H1 (cell line): ENCODE measurements at regions not wholly inside any gene's neighbourhood (a gene's known extent, or its start where the extent isn't known, plus 50 kb on each side); places are given as distances from the start of the nearest gene placed in this dataset.

Source experiments
- CTCF ChIA-PET: fragments of 300-600 bp; sonication (Branson Sonifier 250); formaldehyde crosslinking; loops from one replicate; lab custom pipeline; 2021; ENCODE audit not compliant: partially characterized antibody; lab: Charles Lee
- POLR2A ChIA-PET: fragments of 300-600 bp; sonication (Branson Sonifier 250); formaldehyde crosslinking; loops from one replicate; lab custom pipeline; 2021; ENCODE audit warnings: inconsistent platforms; ENCODE audit not compliant: partially characterized antibody; lab: Charles Lee
- DNase-seq, 2 experiments: peaks; one replicate each; pipeline versions ENCODE4 v3.0.0 to v3.0.0-alpha.2; 2010 to 2022; ENCODE audit warnings: low spot score in 2 of 2, low read depth in 1 of 2, mixed read lengths in 1 of 2
- FAIRE-seq: peaks from 2 replicates; lab custom pipeline; 2011; peaks lifted over from hg19 to GRCh38; lab: Jason Lieb, UNC
- H2AFZ ChIP-seq: 2 replicates; pipeline ENCODE4 v1.8.1; 2012; ENCODE audit warnings: low read length, inconsistent platforms
- H2AK5ac ChIP-seq: 2 replicates; pipeline ENCODE4 v1.6.1; 2013; ENCODE audit warnings: low read depth, low read length
- H2BK120ac ChIP-seq: replicated peaks from 2 replicates; pipeline ENCODE3; 2013; ENCODE audit warnings: low read depth, low read length, inconsistent platforms
- H2BK12ac ChIP-seq: 2 replicates; pipeline ENCODE4 v1.6.1; 2013; ENCODE audit warnings: low read depth, low read length
- H2BK15ac ChIP-seq: 2 replicates; pipeline ENCODE4 v1.6.1; 2013; ENCODE audit warnings: low read length
- H2BK20ac ChIP-seq: 2 replicates; pipeline ENCODE4 v1.6.1; 2013; ENCODE audit warnings: low read length
- H2BK5ac ChIP-seq: 2 replicates; pipeline ENCODE4 v1.6.1; 2013; ENCODE audit warnings: low read depth, low read length
- H3K14ac ChIP-seq: 2 replicates; pipeline ENCODE4 v1.6.1; 2013; ENCODE audit warnings: inconsistent platforms; ENCODE audit not compliant: insufficient read length
- H3K18ac ChIP-seq: 2 replicates; pipeline ENCODE4 v1.6.1; 2013; ENCODE audit warnings: low read length; ENCODE audit errors: extremely low read depth
- H3K23ac ChIP-seq: 2 replicates; pipeline ENCODE4 v1.6.1; 2013; ENCODE audit warnings: inconsistent platforms; ENCODE audit not compliant: insufficient read length
- H3K23me2 ChIP-seq: 2 replicates; pipeline ENCODE4 v1.6.1; 2013; ENCODE audit warnings: low read depth, low read length
- H3K27ac ChIP-seq: 2 replicates; pipeline ENCODE4 v1.6.1; 2011; ENCODE audit warnings: low read depth, low read length, inconsistent platforms
- H3K27me3 ChIP-seq, 4 experiments: replicated peaks in 1 of 4; 1 replicate in 1 of 4; 2 replicates in 3 of 4; pipeline versions ENCODE4 v1.6.1 to v1.8.1; 2011 to 2013; ENCODE audit warnings: low read length in 3 of 4, mild to moderate bottlenecking in 3 of 4, inconsistent platforms in 2 of 4, mixed read lengths in 2 of 4, moderate library complexity in 1 of 4; ENCODE audit not compliant: control insufficient read depth in 3 of 4, insufficient read depth in 3 of 4; ENCODE audit errors: extremely low read depth in 1 of 4
- H3K36me3 ChIP-seq, 4 experiments: 2 replicates each; pipeline versions ENCODE4 v1.6.1 to v1.8.1; 2011 to 2013; ENCODE audit warnings: mild to moderate bottlenecking in 4 of 4, low read length in 3 of 4, moderate library complexity in 2 of 4, control low read depth in 1 of 4, inconsistent platforms in 1 of 4; ENCODE audit not compliant: insufficient read depth in 4 of 4, control insufficient read depth in 2 of 4
- H3K4ac ChIP-seq: replicated peaks from 2 replicates; pipeline ENCODE3; 2013; ENCODE audit warnings: low read length, low read depth, mixed read lengths, inconsistent platforms; ENCODE audit not compliant: insufficient read length
- H3K4me1 ChIP-seq, 4 experiments: replicated peaks in 1 of 4; 1 replicate in 1 of 4; 2 replicates in 3 of 4; pipeline versions ENCODE4 v1.6.1 to v1.8.1; 2011 to 2013; ENCODE audit warnings: low read length in 3 of 4, inconsistent platforms in 2 of 4, mixed read lengths in 1 of 4; ENCODE audit not compliant: insufficient read depth in 4 of 4, control insufficient read depth in 3 of 4
- H3K4me2 ChIP-seq, 2 experiments: 2 replicates each; pipeline versions ENCODE4 v1.6.1 to v1.8.1; 2011 to 2013; ENCODE audit warnings: low read depth in 2 of 2, low read length in 2 of 2, control low read depth in 1 of 2, inconsistent platforms in 1 of 2, mild to moderate bottlenecking in 1 of 2; ENCODE audit not compliant: insufficient read depth in 1 of 2
- H3K4me3 ChIP-seq, 4 experiments: fragments of 200-600, 300-600 bp in 1 of 4; sonication (generic), shearing (Covaris generic), sonication (Bioruptor Twin) in 1 of 4; 2 replicates each; pipeline versions ENCODE4 v1.5.1 to v1.8.1; 2011 to 2016; ENCODE audit warnings: low read length in 4 of 4, low read depth in 3 of 4, control low read depth in 2 of 4, inconsistent platforms in 2 of 4, mild to moderate bottlenecking in 2 of 4, mixed read lengths in 1 of 4, moderate library complexity in 1 of 4; ENCODE audit not compliant: insufficient read depth in 2 of 4; ENCODE audit errors: extremely low read depth in 1 of 4
- H3K56ac ChIP-seq: replicated peaks from 2 replicates; pipeline ENCODE3; 2013; ENCODE audit warnings: low read depth, mild to moderate bottlenecking, mixed read lengths, low read length, inconsistent platforms; ENCODE audit not compliant: insufficient read length
- H3K79me1 ChIP-seq: 2 replicates; pipeline ENCODE4 v1.6.1; 2013; ENCODE audit warnings: low read depth, low read length, control low read depth
- H3K79me2 ChIP-seq, 2 experiments: 2 replicates each; pipeline versions ENCODE4 v1.6.1 to v1.8.1; 2012 to 2013; ENCODE audit warnings: low read length in 2 of 2, mild to moderate bottlenecking in 2 of 2, inconsistent platforms in 1 of 2; ENCODE audit not compliant: insufficient read depth in 2 of 2, control insufficient read depth in 1 of 2
- H3K9ac ChIP-seq, 4 experiments: replicated peaks in 1 of 4; 1 replicate in 1 of 4; 2 replicates in 3 of 4; pipeline versions ENCODE4 v1.6.1 to v1.8.1; 2011 to 2013; ENCODE audit warnings: low read depth in 3 of 4, low read length in 3 of 4, control low read depth in 2 of 4, mild to moderate bottlenecking in 2 of 4, moderate library complexity in 2 of 4, inconsistent platforms in 1 of 4; ENCODE audit errors: extremely low read depth in 1 of 4
- H3K9me3 ChIP-seq, 2 experiments: 2 replicates each; pipeline versions ENCODE4 v1.6.1 to v1.8.1; 2012 to 2013; ENCODE audit warnings: mild to moderate bottlenecking in 2 of 2, moderate library complexity in 2 of 2, control low read depth in 1 of 2, inconsistent platforms in 1 of 2, low read depth in 1 of 2, low read length in 1 of 2, mixed read lengths in 1 of 2; ENCODE audit not compliant: insufficient read depth in 2 of 2
- H4K20me1 ChIP-seq, 2 experiments: replicated peaks in 1 of 2; 2 replicates each; pipeline versions ENCODE3 to v1.8.1; 2011 to 2013; ENCODE audit warnings: inconsistent platforms in 2 of 2, low read length in 2 of 2, mild to moderate bottlenecking in 1 of 2; ENCODE audit not compliant: insufficient read depth in 2 of 2, control insufficient read depth in 1 of 2
- H4K5ac ChIP-seq: 2 replicates; pipeline ENCODE4 v1.6.1; 2013; ENCODE audit warnings: low read length, low read depth, mixed read lengths, inconsistent platforms; ENCODE audit not compliant: insufficient read length
- H4K8ac ChIP-seq: 2 replicates; pipeline ENCODE4 v1.8.0; 2013; ENCODE audit warnings: mild to moderate bottlenecking, moderate library complexity, low read length, inconsistent platforms; ENCODE audit not compliant: insufficient read depth; ENCODE audit errors: extremely low read depth
- H4K91ac ChIP-seq: replicated peaks from 2 replicates; pipeline ENCODE3; 2013; ENCODE audit warnings: low read length, mixed read lengths, inconsistent platforms; ENCODE audit not compliant: insufficient read length
- BRCA1 ChIP-seq: IDR thresholded peaks from 2 replicates; pipeline ENCODE4 v1.6.1; 2012; ENCODE audit warnings: low read depth, low read length, improper control_type of control experiment
- CBX5 ChIP-seq: fragments of 300-800, 300-1000 bp; sonication (generic); IDR thresholded peaks from 2 replicates; pipeline ENCODE4 v1.7.1; 2016; ENCODE audit warnings: antibody characterized with exemption, low read length, low read depth
- CBX8 ChIP-seq: fragments of 300-800, 300-1000 bp; sonication (generic); IDR thresholded peaks from 2 replicates; pipeline ENCODE4 v1.7.1; 2016; ENCODE audit warnings: low read depth, low read length, borderline replicate concordance
- KDM1A ChIP-seq: fragments of 200-600, 300-600 bp; sonication (generic); IDR thresholded peaks from 2 replicates; pipeline ENCODE4 v1.7.1; 2016; ENCODE audit warnings: mild to moderate bottlenecking, low read length, borderline replicate concordance
- KDM5A ChIP-seq: fragments of 200-600 bp; IDR thresholded peaks from 2 replicates; pipeline ENCODE4 v1.7.1; 2012; ENCODE audit warnings: mild to moderate bottlenecking, low read length, inconsistent platforms, mixed read lengths
- NRF1 ChIP-seq: IDR thresholded peaks from 2 replicates; pipeline ENCODE4 v1.6.1; 2011; ENCODE audit warnings: mild to moderate bottlenecking, low read depth, low read length, improper control_type of control experiment
- SIX5 ChIP-seq: IDR thresholded peaks from 2 replicates; pipeline ENCODE4 v1.6.1; 2011; ENCODE audit warnings: mild to moderate bottlenecking, low read depth, low read length
- TCF12 ChIP-seq: IDR thresholded peaks from 2 replicates; pipeline ENCODE4 v1.6.1; 2011; ENCODE audit warnings: low read depth, mild to moderate bottlenecking, low read length
- TF ChIP-seq, protein P1 (sequence below): IDR thresholded peaks from 2 replicates; pipeline ENCODE4 v1.6.1; 2012; ENCODE audit warnings: inconsistent platforms
- TF ChIP-seq, protein P2 (sequence below): IDR thresholded peaks from 2 replicates; pipeline ENCODE4 v1.6.1; 2012; ENCODE audit warnings: inconsistent platforms

DNA sequence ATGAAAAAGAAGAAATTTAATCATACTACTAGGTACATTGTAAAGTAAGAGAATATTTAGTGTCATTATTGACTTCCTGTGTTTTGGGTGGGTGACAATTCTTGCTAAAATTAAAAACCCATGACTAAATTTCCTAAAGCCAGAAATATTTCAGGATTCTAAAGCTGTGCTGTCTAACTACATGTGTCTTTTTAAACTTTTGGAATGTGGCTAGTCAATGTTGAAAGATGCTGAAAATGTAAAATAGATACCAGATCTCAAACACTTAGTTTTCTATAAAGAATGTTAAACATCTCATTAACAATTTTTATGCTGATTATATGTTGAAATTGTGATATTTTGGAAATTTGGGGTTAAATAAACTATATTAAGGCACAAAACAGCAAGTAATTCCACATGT is 308.9 kb upstream of the TMCO5A start:
- Histone ChIP-seq H2BK5ac (no peak overlapping the region), H3K18ac (no peak overlapping the region), H3K27ac (no peak overlapping the region), H3K14ac (no peak overlapping the region), H4K8ac (no peak overlapping the region), H2BK12ac (no peak overlapping the region), H3K23me2 (no peaks in the 10 kb centered on the region), H3K4ac (no peak overlapping the region), H3K79me2 (no peaks in the 10 kb centered on the region), H3K4me3 (no peak overlapping the region), H3K79me1 (no peaks in the 10 kb centered on the region), H2AK5ac (no peak overlapping the region), H3K23ac (no peak overlapping the region), H3K56ac (no peak overlapping the region), H3K9ac (no peak overlapping the region), H2BK15ac (no peak overlapping the region), H3K36me3 (no peaks in the 10 kb centered on the region), H4K20me1 (no peaks in the 10 kb centered on the region), H2BK20ac (no peak overlapping the region), H3K4me2 (no peak overlapping the region), H2AFZ (no peak overlapping the region), H4K5ac (no peak overlapping the region), H2BK120ac (no peak overlapping the region), H3K4me1 (no peaks in the 10 kb centered on the region), H3K9me3 (no peaks in the 10 kb centered on the region), H3K27me3 (no peaks in the 10 kb centered on the region), H4K91ac (no peak overlapping the region)
- POLR2A ChIA-PET, result no interaction called here
- CTCF ChIA-PET, result interaction anchor here (0.9 kb wide), 1 partner anchor 33 kb away, joined by 3 read pairs; no protein-coding TSS in a partner anchor
- DNase-seq (no peak), FAIRE-seq (no peak)
- no peak for TF ChIP-seq TCF12
- TF ChIP-seq, protein P1, sequence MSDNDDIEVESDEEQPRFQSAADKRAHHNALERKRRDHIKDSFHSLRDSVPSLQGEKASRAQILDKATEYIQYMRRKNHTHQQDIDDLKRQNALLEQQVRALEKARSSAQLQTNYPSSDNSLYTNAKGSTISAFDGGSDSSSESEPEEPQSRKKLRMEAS, result no peak
- no peak for TF ChIP-seq CBX8
- TF ChIP-seq KDM1A, result no peak
- TF ChIP-seq KDM5A, result no peak
- no peak for TF ChIP-seq CBX5
- no peak for TF ChIP-seq SIX5
- TF ChIP-seq BRCA1, result no peak
- TF ChIP-seq NRF1, result no peak
- TF ChIP-seq, protein P2, sequence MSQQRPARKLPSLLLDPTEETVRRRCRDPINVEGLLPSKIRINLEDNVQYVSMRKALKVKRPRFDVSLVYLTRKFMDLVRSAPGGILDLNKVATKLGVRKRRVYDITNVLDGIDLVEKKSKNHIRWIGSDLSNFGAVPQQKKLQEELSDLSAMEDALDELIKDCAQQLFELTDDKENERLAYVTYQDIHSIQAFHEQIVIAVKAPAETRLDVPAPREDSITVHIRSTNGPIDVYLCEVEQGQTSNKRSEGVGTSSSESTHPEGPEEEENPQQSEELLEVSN, result no peak
